Fibroblast of lung (primary cell): ENCODE measurements at regions not wholly inside any gene's neighbourhood (a gene's known extent, or its start where the extent isn't known, plus 50 kb on each side); places are given as distances from the start of the nearest gene placed in this dataset.

Source experiments
- DNase-seq, 2 donors: peaks; one replicate each; pipeline versions ENCODE4 v3.0.0 to v3.0.0-alpha.2; 2010; ENCODE audit warnings: low read depth in 2 of 2
- H2AFZ ChIP-seq: 2 replicates; pipeline ENCODE4 v1.5.1; 2012; ENCODE audit warnings: low read length, control low read depth, inconsistent platforms
- H3K27ac ChIP-seq: 2 replicates; pipeline ENCODE4 v1.5.1; 2011; ENCODE audit warnings: low read length, control low read depth; ENCODE audit not compliant: insufficient read depth
- H3K27me3 ChIP-seq: 2 replicates; pipeline ENCODE4 v1.5.1; 2011; ENCODE audit warnings: mild to moderate bottlenecking, low read length; ENCODE audit not compliant: control insufficient read depth, insufficient read depth
- H3K36me3 ChIP-seq: 2 replicates; pipeline ENCODE4 v1.5.1; 2011; ENCODE audit warnings: low read length; ENCODE audit not compliant: control insufficient read depth, insufficient read depth
- H3K4me1 ChIP-seq: 2 replicates; pipeline ENCODE4 v1.5.1; 2011; ENCODE audit warnings: low read length; ENCODE audit not compliant: control insufficient read depth, insufficient read depth; ENCODE audit errors: extremely low read depth
- H3K4me2 ChIP-seq: 2 replicates; pipeline ENCODE4 v1.5.1; 2011; ENCODE audit warnings: low read length, control low read depth; ENCODE audit not compliant: insufficient read depth; ENCODE audit errors: extremely low read depth
- H3K4me3 ChIP-seq, 4 experiments: fragments of 200-600 bp in 1 of 4; sonication (generic) in 1 of 4; replicated peaks in 1 of 4; 2 replicates each; pipeline ENCODE4 v1.5.1; 2011 to 2016; ENCODE audit warnings: low read length in 4 of 4, low read depth in 3 of 4, mild to moderate bottlenecking in 3 of 4, control low read depth in 2 of 4, inconsistent platforms in 1 of 4, mixed read lengths in 1 of 4; ENCODE audit not compliant: insufficient read depth in 1 of 4; ENCODE audit errors: control extremely low read depth in 1 of 4
- H3K79me2 ChIP-seq: 2 replicates; pipeline ENCODE4 v1.5.1; 2012; ENCODE audit warnings: mild to moderate bottlenecking, low read length, inconsistent platforms; ENCODE audit not compliant: control insufficient read depth, insufficient read depth
- H3K9ac ChIP-seq: 2 replicates; pipeline ENCODE4 v1.5.1; 2011; ENCODE audit warnings: mild to moderate bottlenecking, low read length, control low read depth; ENCODE audit not compliant: insufficient read depth
- H3K9me3 ChIP-seq: 2 replicates; pipeline ENCODE4 v1.5.1; 2012; ENCODE audit warnings: low read depth, low read length; ENCODE audit not compliant: control insufficient read depth, insufficient read depth
- H4K20me1 ChIP-seq: 2 replicates; pipeline ENCODE4 v1.5.1; 2011; ENCODE audit warnings: low read length; ENCODE audit not compliant: control insufficient read depth, insufficient read depth; ENCODE audit errors: extremely low read depth
- CTCF ChIP-seq, 2 donors: IDR thresholded peaks in 1 of 2; conservative IDR thresholded peaks in 1 of 2; 1 replicate in 1 of 2; 2 replicates in 1 of 2; pipeline ENCODE4 v1.5.1; 2011 to 2012; ENCODE audit warnings: low read length in 2 of 2, control low read depth in 1 of 2, inconsistent platforms in 1 of 2, low read depth in 1 of 2, mild to moderate bottlenecking in 1 of 2
- EZH2 ChIP-seq: IDR thresholded peaks from 2 replicates; pipeline ENCODE4 v1.5.1; 2012; ENCODE audit warnings: low read length, control low read depth, mild to moderate bottlenecking; ENCODE audit errors: missing control alignments

- Histone ChIP-seq H3K4me3 (no peak overlapping the region), H3K79me2 (no peaks in the 10 kb centered on the region), H3K9me3 (no peaks in the 10 kb centered on the region), H3K27me3 (no peaks in the 10 kb centered on the region), H3K9ac (no peak overlapping the region), H3K4me2 (no peak overlapping the region), H3K36me3 (no peaks in the 10 kb centered on the region), H3K4me1 (no peaks in the 10 kb centered on the region), H3K27ac (no peak overlapping the region), H4K20me1 (no peaks in the 10 kb centered on the region), H2AFZ (no peak overlapping the region)
- no peak for DNase-seq
- no peak for TF ChIP-seq EZH2
- no peak for TF ChIP-seq CTCF (conservative IDR thresholded peaks at IDR 0.05 in 1 of 2, IDR thresholded peaks at IDR 0.05 in 1 of 2; ENCODE audit: low read depth in 1 of 2, low read length in 2 of 2)
These were observed 68.0 kb downstream of the RGS12 start for GRCh38 chr4:3360777-3361176.

- DNase-seq, result no peak
- Histone ChIP-seq H3K27ac (no peak overlapping the region), H3K4me3 (no peak overlapping the region), H3K9ac (no peak overlapping the region), H4K20me1 (no peaks in the 10 kb centered on the region), H3K36me3 (no peaks in the 10 kb centered on the region), H3K4me1 (no peaks in the 10 kb centered on the region), H2AFZ (no peak overlapping the region), H3K27me3 (no peaks in the 10 kb centered on the region), H3K79me2 (no peaks in the 10 kb centered on the region), H3K9me3 (no peaks in the 10 kb centered on the region), H3K4me2 (no peak overlapping the region)
- TF ChIP-seq CTCF (conservative IDR thresholded peaks at IDR 0.05 in 1 of 2, IDR thresholded peaks at IDR 0.05 in 1 of 2; ENCODE audit: low read depth in 1 of 2, low read length in 2 of 2), result no peak
- TF ChIP-seq EZH2, result no peak
These were observed 68.6 kb downstream of the RGS12 start for GRCh38 chr4:3361406-3361805.

- no peaks in the 10 kb centered on the region for H3K4me1 ChIP-seq
- TF ChIP-seq CTCF (conservative IDR thresholded peaks at IDR 0.05 in 1 of 2, IDR thresholded peaks at IDR 0.05 in 1 of 2; ENCODE audit: low read depth in 1 of 2, low read length in 2 of 2), result no peak
- no peak for TF ChIP-seq EZH2
- DNase-seq, result no peak
- no peak overlapping the region for H2AFZ ChIP-seq
- no peaks in the 10 kb centered on the region for H3K36me3 ChIP-seq
- no peaks in the 10 kb centered on the region for H3K9me3 ChIP-seq
- no peak overlapping the region for H3K9ac ChIP-seq
- no peak overlapping the region for H3K4me3 ChIP-seq
- H3K79me2 ChIP-seq, result no peaks in the 10 kb centered on the region
- no peaks in the 10 kb centered on the region for H3K27me3 ChIP-seq
- no peak overlapping the region for H3K4me2 ChIP-seq
- H3K27ac ChIP-seq, result no peak overlapping the region
- H4K20me1 ChIP-seq, result no peaks in the 10 kb centered on the region
These were observed 69.1 kb downstream of the RGS12 start for GRCh38 chr4:3361896-3362295.
